ENCODE measurements at regions not wholly inside any gene's neighbourhood (a gene's known extent, or its start where the extent isn't known, plus 50 kb on each side); places are given as distances from the start of the nearest gene placed in this dataset.
A peak's percentile ranks its signal among the peaks of the same experiment; 100 is the strongest.
"Not testable (repeated sequence)": the region's sequence is repeated elsewhere in the genome, so short reads cannot be mapped to it uniquely, and the experiment has no call there.

DNA sequence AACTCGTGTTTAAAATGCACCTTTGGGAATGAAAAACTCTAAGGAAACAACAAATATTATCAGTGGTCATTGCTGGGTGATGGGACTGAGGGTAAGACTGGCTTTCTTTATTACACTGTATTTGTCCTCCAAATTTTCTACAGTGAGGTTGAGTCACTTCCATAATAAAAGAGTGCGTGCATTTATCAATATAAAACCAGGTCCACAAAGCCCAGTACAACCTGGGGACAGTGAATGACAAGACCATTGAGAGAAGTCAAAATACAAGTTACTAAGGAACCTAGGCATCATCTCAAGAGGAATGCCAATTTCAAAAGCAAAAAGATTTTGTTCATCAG is 76.4 kb downstream of the MAGED4 start:
- DNase-seq = no peak

GRCh38 chrX:52261463-52262194 is 76.9 kb downstream of the MAGED4 start:
- peak; percentile 68 to 92 (median 78) for DNase-seq

GRCh38 chrX:52262195-52262546 is 77.5 kb downstream of the MAGED4 start:
- DNase-seq = no peak

DNA sequence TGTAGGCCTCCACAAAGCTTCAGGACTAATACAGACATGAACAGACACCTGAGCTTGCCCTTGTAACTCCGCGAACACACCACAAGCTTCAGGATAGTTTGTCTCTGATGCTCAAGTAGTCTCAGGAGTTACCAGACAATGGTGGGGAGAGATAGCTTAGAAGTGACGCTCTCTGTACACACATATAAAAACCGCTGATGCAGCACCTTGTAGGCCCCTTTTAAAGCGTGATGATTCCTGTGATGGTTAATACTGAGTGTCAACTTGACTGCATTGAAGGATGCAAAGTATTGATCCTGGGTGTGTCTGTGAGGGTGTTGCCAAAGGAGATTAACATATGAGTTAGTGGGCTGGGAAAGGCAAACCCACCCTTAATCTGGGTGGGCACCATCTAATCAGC is 78.7 kb downstream of the MAGED4 start:
- no peak for DNase-seq

GRCh38 chrX:52265713-52266112 is 81.0 kb downstream of the MAGED4 start:
- no peak for DNase-seq

- DNase-seq = not testable (repeated sequence)
Measured at GRCh38 chrX:52268502-52268901, 83.8 kb downstream of the MAGED4 start.

DNA sequence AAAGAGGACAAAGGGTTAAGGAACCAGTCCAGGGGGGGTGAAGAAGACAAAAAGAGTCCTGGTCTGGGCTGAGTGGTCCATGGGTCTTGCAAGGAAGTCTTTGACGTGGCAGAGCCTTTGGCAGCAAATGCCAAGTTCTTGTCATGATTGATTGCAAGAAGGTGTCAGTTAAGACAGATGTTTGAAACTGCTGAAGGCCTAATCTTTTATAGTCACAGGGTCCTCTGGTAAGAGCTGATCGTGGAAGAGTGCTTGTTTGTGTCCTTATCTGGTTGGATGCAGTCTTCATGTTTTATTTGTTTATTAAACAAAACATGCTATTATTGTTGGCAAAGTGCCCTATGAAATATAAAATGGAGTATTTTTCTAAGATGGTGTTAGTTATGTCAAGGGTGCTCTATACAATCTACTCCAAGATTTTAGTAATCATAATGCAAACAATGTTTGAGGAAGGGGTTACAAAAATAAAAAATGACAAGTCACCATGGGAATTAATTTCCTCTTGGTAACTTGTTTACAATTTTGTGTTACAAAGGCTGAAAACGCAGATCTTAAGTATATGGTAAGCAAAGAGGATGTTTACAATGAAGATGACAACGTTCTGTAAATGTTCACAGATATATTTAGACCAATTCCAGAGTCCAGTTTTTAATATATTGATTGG is 85.9 kb downstream of the MAGED4 start:
- no peak for DNase-seq

DNA sequence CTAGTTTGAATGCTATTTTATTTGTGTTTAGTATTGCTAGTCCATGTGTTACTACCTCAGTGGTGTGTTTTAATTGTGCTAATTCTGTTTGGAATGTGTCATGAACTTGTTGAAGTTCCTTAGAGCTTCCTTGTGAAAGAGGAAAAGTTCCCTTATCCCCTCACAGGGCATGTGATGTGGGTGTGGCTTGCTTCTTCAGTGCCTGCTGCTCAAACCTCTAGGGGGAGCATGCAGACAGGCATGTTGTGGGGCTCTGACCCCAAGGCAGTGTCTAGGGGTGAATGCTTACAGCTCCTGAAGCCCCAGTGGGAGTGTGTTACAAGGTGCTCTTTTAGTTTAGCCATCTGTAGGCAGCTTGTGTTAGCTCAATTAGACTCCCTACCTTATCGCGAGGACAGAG is 86.5 kb downstream of the MAGED4 start:
- no peak for DNase-seq

GRCh38 chrX:52277666-52278065 is 91.2 kb upstream of the XAGE2 start:
- no peak for DNase-seq

GRCh38 chrX:52280812-52281211 is 88.0 kb upstream of the XAGE2 start:
- no peak for DNase-seq

DNA sequence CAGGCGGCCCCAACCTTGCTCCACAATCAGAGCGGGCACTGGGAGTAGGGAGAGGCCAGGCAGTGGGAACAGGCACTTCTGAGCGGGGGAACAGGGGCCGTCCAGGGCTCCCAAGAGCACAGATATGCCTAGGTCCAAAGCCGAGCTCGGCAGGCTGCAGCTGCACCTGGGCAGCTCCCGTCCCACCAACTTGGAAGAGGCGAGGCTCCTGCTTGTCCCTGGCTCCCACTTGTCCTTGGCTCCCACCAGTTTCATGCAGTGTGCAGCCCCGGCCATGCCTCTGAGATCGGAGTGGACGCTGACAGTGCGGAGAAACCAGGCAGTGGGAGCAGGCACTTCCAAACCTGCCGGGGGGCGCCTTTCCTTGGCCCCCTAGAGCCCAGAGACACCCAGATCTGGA is 84.0 kb upstream of the XAGE2 start:
- DNase-seq = no peak

DNA sequence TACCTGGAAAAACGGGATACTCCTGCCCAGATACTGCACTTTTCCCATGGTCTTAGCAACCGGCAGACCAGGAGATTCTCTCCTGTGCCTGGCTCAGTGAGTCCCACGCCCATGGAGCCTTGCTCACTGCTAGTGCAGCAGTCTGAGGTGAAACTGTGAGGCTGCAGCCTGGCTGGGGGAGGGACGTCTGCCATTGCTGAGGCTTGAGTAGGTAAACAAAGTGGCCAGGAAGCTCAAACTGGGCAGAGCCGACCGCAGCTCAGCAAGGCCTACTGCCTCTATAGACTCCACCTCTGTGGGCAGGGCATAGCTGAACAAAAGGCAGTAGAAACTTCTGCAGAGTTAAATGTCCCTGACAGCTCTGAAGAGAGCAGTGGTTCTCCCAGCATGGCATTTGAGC is 69.9 kb upstream of the XAGE2 start:
- DNase-seq = not testable (repeated sequence)

DNA sequence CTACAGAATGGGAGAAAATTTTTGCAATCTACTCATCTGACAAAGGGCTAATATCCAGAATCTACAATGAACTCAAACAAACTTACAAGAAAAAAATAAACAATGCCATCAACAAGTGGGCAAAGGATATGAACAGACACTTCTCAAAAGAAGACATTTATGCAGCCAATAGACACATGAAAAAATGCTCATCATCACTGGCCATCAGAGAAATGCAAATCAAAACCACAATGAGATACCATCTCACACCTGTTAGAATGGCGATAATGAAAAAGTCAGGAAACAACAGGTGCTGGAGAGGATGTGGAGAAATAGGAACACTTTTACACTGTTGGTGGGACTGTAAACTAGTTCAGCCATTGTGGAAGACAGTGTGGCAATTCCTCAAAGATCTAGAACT is 60.3 kb upstream of the XAGE2 start:
- DNase-seq = not testable (repeated sequence)

All from T-helper 1 cell (primary cell).